Activated naive CD8-positive, alpha-beta T cell treated with anti-CD3 and anti-CD28 coated beads, Interleukin-2, amount 10 ng/mL, durations not matched to agents 7 days and 5 days (primary cell): ENCODE measurements at regions not wholly inside any gene's neighbourhood (a gene's known extent, or its start where the extent isn't known, plus 50 kb on each side); places are given as distances from the start of the nearest gene placed in this dataset.
"Not testable (repeated sequence)": the region's sequence is repeated elsewhere in the genome, so short reads cannot be mapped to it uniquely, and the experiment has no call there.

Experiments used
- ATAC-seq: fragments of 150-1000 bp; cut with Tn5 transposase; one replicate; pipeline ENCODE4 v1.10.0; 2021; ENCODE audit warnings: low read depth, moderate library complexity
- POLR2A ChIA-PET: fragments of 350-600 bp; sonication (Branson Sonifier 250); formaldehyde crosslinking; loops from one replicate; lab custom pipeline; 2021; ENCODE audit warnings: antibody characterized with exemption; lab: Charles Lee
- DNase-seq: peaks from one replicate; pipeline ENCODE4 v3.0.0; 2021
- H3K27ac Mint-ChIP-seq: one replicate; pipeline ENCODE4 v1.8.0; 2022; ENCODE audit warnings: mild to moderate bottlenecking, mixed read lengths
- H3K27me3 Mint-ChIP-seq: one replicate; pipeline ENCODE4 v1.8.0; 2022; ENCODE audit warnings: mild to moderate bottlenecking, moderate library complexity, mixed read lengths
- H3K36me3 Mint-ChIP-seq: one replicate; pipeline ENCODE4 v1.8.0; 2021; ENCODE audit warnings: mild to moderate bottlenecking, mixed read lengths
- H3K4me1 Mint-ChIP-seq: one replicate; pipeline ENCODE4 v1.8.0; 2021; ENCODE audit warnings: mixed read lengths
- H3K4me3 Mint-ChIP-seq: one replicate; pipeline ENCODE4 v1.8.0; 2022; ENCODE audit warnings: mild to moderate bottlenecking, moderate library complexity, mixed read lengths
- H3K9me3 Mint-ChIP-seq: one replicate; pipeline ENCODE4 v1.8.0; 2021; ENCODE audit warnings: mixed read lengths

GRCh38 chr15:22238959-22239805 lies 158.9 kb downstream of the OR4M2 start:
- H3K36me3 Mint-ChIP-seq, POLR2A ChIA-PET, H3K4me1 Mint-ChIP-seq, DNase-seq, ATAC-seq, H3K27ac Mint-ChIP-seq, H3K27me3 Mint-ChIP-seq, H3K9me3 Mint-ChIP-seq, H3K4me3 Mint-ChIP-seq: not testable (repeated sequence)

- Mint-ChIP-seq H3K27ac (no peak overlapping the region), H3K36me3 (no peaks in the 10 kb centered on the region), H3K4me3 (no peak overlapping the region), H3K4me1 (no peaks in the 10 kb centered on the region), H3K9me3 (no peaks in the 10 kb centered on the region), H3K27me3 (no peaks in the 10 kb centered on the region)
- ATAC-seq (no peak), DNase-seq (no peak)
- POLR2A ChIA-PET: no interaction called here
Observed at GRCh38 chr15:22239806-22240180, 159.5 kb downstream of the OR4M2 start.

- Mint-ChIP-seq H3K4me3 (no peak overlapping the region), H3K9me3 (no peaks in the 10 kb centered on the region), H3K27ac (no peak overlapping the region), H3K27me3 (no peaks in the 10 kb centered on the region), H3K36me3 (no peaks in the 10 kb centered on the region), H3K4me1 (no peaks in the 10 kb centered on the region)
- ATAC-seq (no peak), DNase-seq (no peak)
- POLR2A ChIA-PET: no interaction called here
Observed at GRCh38 chr15:22240403-22240802, 160.1 kb downstream of the OR4M2 start.

- no peak overlapping the region for H3K4me3 Mint-ChIP-seq
- POLR2A ChIA-PET: no interaction called here
- H3K36me3 Mint-ChIP-seq: no peaks in the 10 kb centered on the region
- H3K9me3 Mint-ChIP-seq: no peaks in the 10 kb centered on the region
- H3K4me1 Mint-ChIP-seq: no peaks in the 10 kb centered on the region
- ATAC-seq: no peak
- no peak overlapping the region for H3K27ac Mint-ChIP-seq
- no peaks in the 10 kb centered on the region for H3K27me3 Mint-ChIP-seq
- DNase-seq: no peak
Observed at GRCh38 chr15:22240986-22241385, 160.7 kb downstream of the OR4M2 start.

GRCh38 chr15:22241451-22241850 lies 161.1 kb downstream of the OR4M2 start:
- no peak for ATAC-seq
- H3K9me3 Mint-ChIP-seq: no peaks in the 10 kb centered on the region
- POLR2A ChIA-PET: no interaction called here
- H3K27ac Mint-ChIP-seq: no peak overlapping the region
- no peaks in the 10 kb centered on the region for H3K36me3 Mint-ChIP-seq
- DNase-seq: no peak
- no peak overlapping the region for H3K4me3 Mint-ChIP-seq
- H3K4me1 Mint-ChIP-seq: no peaks in the 10 kb centered on the region
- no peaks in the 10 kb centered on the region for H3K27me3 Mint-ChIP-seq

GRCh38 chr15:22242311-22242710 lies 162.0 kb downstream of the OR4M2 start:
- H3K36me3 Mint-ChIP-seq, H3K27me3 Mint-ChIP-seq, H3K9me3 Mint-ChIP-seq, ATAC-seq, POLR2A ChIA-PET, DNase-seq, H3K4me1 Mint-ChIP-seq, H3K4me3 Mint-ChIP-seq, H3K27ac Mint-ChIP-seq: not testable (repeated sequence)

- H3K4me3 Mint-ChIP-seq: no peak overlapping the region
- H3K4me1 Mint-ChIP-seq: no peaks in the 10 kb centered on the region
- POLR2A ChIA-PET: no interaction called here
- H3K27ac Mint-ChIP-seq: no peak overlapping the region
- DNase-seq (no peak), ATAC-seq (no peak)
- no peaks in the 10 kb centered on the region for H3K9me3 Mint-ChIP-seq
- no peaks in the 10 kb centered on the region for H3K36me3 Mint-ChIP-seq
- peaks cover 4% of the 10 kb centered on the region for H3K27me3 Mint-ChIP-seq
Observed at GRCh38 chr15:22243440-22244130, 163.3 kb downstream of the OR4M2 start.

- H3K4me3 Mint-ChIP-seq, H3K36me3 Mint-ChIP-seq, H3K27ac Mint-ChIP-seq, POLR2A ChIA-PET, H3K27me3 Mint-ChIP-seq, ATAC-seq, DNase-seq, H3K9me3 Mint-ChIP-seq, H3K4me1 Mint-ChIP-seq: not testable (repeated sequence)
Observed at GRCh38 chr15:22249511-22249910, 169.2 kb downstream of the OR4M2 start.

GRCh38 chr15:22250501-22251290 lies 170.4 kb downstream of the OR4M2 start:
- Mint-ChIP-seq H3K4me1 (peaks cover 15% of the 10 kb centered on the region), H3K27me3 (peaks cover 14% of the 10 kb centered on the region)
- H3K9me3 Mint-ChIP-seq, H3K4me3 Mint-ChIP-seq, ATAC-seq, POLR2A ChIA-PET, H3K36me3 Mint-ChIP-seq, H3K27ac Mint-ChIP-seq, DNase-seq: not testable (repeated sequence)

- DNase-seq (no peak), ATAC-seq (no peak)
- peaks cover 15% of the 10 kb centered on the region for H3K4me1 Mint-ChIP-seq
- H3K4me3 Mint-ChIP-seq: no peak overlapping the region
- H3K27ac Mint-ChIP-seq: no peak overlapping the region
- no peaks in the 10 kb centered on the region for H3K9me3 Mint-ChIP-seq
- peaks cover 19% of the 10 kb centered on the region for H3K27me3 Mint-ChIP-seq
- POLR2A ChIA-PET: no interaction called here
- H3K36me3 Mint-ChIP-seq: no peaks in the 10 kb centered on the region
Observed at GRCh38 chr15:22251422-22251821, 171.1 kb downstream of the OR4M2 start.

GRCh38 chr15:22252047-22252446 lies 171.7 kb downstream of the OR4M2 start:
- H3K9me3 Mint-ChIP-seq, H3K4me3 Mint-ChIP-seq, DNase-seq, H3K36me3 Mint-ChIP-seq, H3K27ac Mint-ChIP-seq, ATAC-seq, POLR2A ChIA-PET: not testable (repeated sequence)
- Mint-ChIP-seq H3K27me3 (peaks cover 24% of the 10 kb centered on the region), H3K4me1 (peaks cover 15% of the 10 kb centered on the region)

GRCh38 chr15:22252521-22252920 lies 172.2 kb downstream of the OR4M2 start:
- H3K27me3 Mint-ChIP-seq: peaks cover 25% of the 10 kb centered on the region
- H3K36me3 Mint-ChIP-seq, DNase-seq, H3K4me3 Mint-ChIP-seq, POLR2A ChIA-PET, ATAC-seq, H3K9me3 Mint-ChIP-seq, H3K27ac Mint-ChIP-seq: not testable (repeated sequence)
- H3K4me1 Mint-ChIP-seq: peaks cover 15% of the 10 kb centered on the region

GRCh38 chr15:22253002-22253675 lies 172.8 kb downstream of the OR4M2 start:
- H3K36me3 Mint-ChIP-seq, H3K4me3 Mint-ChIP-seq, POLR2A ChIA-PET, DNase-seq, H3K9me3 Mint-ChIP-seq, ATAC-seq, H3K27ac Mint-ChIP-seq: not testable (repeated sequence)
- Mint-ChIP-seq H3K4me1 (peaks cover 15% of the 10 kb centered on the region), H3K27me3 (peaks cover 25% of the 10 kb centered on the region)
